ENCODE measurements at regions not wholly inside any gene's neighbourhood (a gene's known extent, or its start where the extent isn't known, plus 50 kb on each side); places are given as distances from the start of the nearest gene placed in this dataset.

DNA sequence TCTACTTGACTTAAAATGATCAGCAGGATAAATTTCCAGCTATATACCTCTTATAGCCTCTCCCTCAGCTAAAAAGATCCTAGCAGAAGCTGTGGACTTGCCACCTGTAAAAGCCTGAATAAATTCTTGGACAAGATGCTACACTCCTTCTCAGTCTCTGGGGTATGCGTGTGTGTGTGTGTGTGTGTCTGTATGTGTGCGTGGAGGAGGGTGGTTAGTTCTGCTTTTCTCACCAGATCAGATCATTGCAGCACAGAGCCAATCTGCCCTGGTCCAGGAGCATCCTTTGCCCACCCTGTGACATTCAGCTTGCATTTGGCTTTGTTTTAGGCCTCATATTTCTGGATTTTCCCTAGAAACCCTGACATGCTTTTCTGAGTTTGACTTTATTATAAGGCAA lies 438.3 kb downstream of the RFC3 start:
- no peak for DNase-seq (ENCODE audit: low read depth in 2 of 2)
- TF ChIP-seq, protein P1, sequence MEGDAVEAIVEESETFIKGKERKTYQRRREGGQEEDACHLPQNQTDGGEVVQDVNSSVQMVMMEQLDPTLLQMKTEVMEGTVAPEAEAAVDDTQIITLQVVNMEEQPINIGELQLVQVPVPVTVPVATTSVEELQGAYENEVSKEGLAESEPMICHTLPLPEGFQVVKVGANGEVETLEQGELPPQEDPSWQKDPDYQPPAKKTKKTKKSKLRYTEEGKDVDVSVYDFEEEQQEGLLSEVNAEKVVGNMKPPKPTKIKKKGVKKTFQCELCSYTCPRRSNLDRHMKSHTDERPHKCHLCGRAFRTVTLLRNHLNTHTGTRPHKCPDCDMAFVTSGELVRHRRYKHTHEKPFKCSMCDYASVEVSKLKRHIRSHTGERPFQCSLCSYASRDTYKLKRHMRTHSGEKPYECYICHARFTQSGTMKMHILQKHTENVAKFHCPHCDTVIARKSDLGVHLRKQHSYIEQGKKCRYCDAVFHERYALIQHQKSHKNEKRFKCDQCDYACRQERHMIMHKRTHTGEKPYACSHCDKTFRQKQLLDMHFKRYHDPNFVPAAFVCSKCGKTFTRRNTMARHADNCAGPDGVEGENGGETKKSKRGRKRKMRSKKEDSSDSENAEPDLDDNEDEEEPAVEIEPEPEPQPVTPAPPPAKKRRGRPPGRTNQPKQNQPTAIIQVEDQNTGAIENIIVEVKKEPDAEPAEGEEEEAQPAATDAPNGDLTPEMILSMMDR (IDR thresholded peaks at IDR 0.05; ENCODE audit: low read depth, low read length), result no peak

DNA sequence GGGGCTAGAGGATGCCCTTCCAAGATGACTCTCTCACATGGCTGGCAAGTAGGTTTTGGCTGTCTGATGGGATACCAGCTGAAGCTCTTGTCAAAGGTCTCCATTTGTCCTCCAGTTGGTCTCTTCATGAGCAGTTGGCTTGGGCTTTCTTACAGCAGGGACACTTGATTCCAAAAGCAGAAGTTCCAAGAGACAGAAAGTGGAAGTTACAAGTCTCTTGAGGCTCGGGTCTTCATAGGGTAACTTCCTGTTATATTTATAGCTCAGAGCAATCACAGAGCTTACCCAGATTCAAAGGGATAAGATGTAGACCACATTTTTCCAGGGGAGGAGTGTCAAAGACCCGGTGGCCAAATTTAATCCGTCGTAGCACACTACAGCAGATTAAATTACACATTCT lies 440.0 kb downstream of the RFC3 start:
- DNase-seq (ENCODE audit: low read depth in 2 of 2), result no peak
- H3K4me3 ChIP-seq (replicated peaks in 1 of 2; ENCODE audit: low read depth in 2 of 2, low read length in 2 of 2), result no peak overlapping the region
- TF ChIP-seq, protein P1 (IDR thresholded peaks at IDR 0.05; ENCODE audit: low read depth, low read length), result no peak

More for the DNA sequence above, 438.3 kb downstream of the RFC3 start:
- no peak overlapping the region for H3K4me3 ChIP-seq (replicated peaks in 1 of 2; ENCODE audit: low read depth in 2 of 2, low read length in 2 of 2)

DNA sequence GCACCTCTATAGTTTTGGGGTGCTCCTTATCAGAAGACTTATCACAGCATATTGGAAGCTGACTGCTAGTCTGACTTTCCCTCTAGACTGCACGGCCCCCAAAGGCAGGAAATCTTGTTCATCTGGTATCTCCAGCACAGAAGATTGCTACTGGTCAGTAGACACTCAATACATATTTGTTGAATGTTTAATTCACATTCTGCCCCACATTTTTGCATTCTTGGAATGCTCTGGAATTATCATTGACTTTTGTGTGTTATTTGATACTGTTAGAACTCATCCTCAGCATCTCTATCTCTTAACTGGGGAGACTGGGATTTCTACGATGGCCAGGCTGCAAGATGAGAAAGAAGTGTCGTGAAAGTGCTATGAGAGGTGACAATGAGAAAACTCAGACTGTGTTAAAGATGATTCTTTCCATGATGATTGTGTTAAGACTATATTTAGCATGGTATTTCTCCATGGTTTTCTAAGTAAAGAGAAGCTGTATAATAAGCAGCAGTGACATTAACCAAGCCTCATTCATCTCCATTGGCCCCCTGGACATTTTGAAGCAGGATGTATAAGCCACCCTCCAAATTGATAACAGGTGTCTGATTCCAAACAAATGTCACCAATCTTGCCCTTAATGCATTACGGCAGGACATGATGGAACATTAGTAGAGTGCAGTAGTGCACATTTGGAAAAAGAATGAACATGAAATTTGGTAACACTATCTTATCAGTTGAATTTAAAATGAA lies 440.9 kb downstream of the RFC3 start:
- TF ChIP-seq, protein P1 (IDR thresholded peaks at IDR 0.05; ENCODE audit: low read depth, low read length), result no peak
- H3K4me3 ChIP-seq (replicated peaks in 1 of 2; ENCODE audit: low read depth in 2 of 2, low read length in 2 of 2), result no peak overlapping the region
- no peak for DNase-seq (ENCODE audit: low read depth in 2 of 2)

DNA sequence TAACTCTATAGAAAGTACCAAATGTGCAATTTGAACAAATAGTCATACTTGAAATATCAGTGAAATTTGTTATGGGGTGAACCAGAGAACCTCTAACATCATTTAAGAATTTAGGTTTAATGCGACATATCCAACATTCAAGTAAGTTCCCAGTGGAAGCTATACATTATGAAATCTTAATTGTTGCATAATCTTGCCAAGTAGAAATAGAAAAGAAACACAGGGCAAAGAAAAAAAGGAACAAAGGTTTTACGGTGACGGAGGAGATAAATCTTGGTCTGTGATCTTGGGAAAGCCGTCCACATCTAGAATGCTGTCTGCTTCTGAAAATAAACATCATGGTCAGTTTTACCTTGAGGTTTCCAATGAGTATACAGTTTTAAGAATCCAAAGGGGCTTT lies 445.7 kb downstream of the RFC3 start:
- TF ChIP-seq, protein P1 (IDR thresholded peaks at IDR 0.05; ENCODE audit: low read depth, low read length), result no peak
- no peak overlapping the region for H3K4me3 ChIP-seq (replicated peaks in 1 of 2; ENCODE audit: low read depth in 2 of 2, low read length in 2 of 2)
- no peak for DNase-seq (ENCODE audit: low read depth in 2 of 2)

DNA sequence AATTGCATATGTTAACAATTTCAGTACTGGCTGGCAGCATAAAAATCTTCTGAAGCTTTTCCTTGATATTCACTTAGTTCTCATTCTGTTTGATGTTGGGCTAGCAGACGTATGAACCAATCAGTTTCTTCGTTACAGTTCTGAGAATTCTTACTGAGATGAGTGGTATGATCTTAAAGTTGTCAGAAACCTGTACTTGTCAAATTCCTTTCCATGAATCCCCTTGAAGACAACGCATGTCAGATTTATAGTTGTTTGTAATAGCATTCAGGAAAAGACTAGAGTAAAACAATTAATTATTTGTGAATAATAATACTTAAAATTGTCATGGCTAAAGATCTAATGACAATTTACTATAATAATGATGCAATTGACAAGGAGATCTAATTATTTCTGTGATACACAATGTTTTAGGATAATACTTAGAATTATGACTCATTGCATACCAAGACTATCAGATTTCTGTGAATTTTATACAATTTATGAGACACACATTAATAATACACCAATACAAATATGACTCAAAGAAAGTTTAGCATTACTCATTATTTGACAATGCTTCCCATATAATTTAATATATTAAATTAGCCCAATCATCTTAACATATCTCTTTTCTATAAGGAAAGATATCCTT lies 447.2 kb downstream of the RFC3 start:
- no peak overlapping the region for H3K4me3 ChIP-seq (replicated peaks in 1 of 2; ENCODE audit: low read depth in 2 of 2, low read length in 2 of 2)
- TF ChIP-seq, protein P1 (IDR thresholded peaks at IDR 0.05; ENCODE audit: low read depth, low read length), result no peak
- DNase-seq (ENCODE audit: low read depth in 2 of 2), result peak in 1 of 2 donors; percentile 19

DNA sequence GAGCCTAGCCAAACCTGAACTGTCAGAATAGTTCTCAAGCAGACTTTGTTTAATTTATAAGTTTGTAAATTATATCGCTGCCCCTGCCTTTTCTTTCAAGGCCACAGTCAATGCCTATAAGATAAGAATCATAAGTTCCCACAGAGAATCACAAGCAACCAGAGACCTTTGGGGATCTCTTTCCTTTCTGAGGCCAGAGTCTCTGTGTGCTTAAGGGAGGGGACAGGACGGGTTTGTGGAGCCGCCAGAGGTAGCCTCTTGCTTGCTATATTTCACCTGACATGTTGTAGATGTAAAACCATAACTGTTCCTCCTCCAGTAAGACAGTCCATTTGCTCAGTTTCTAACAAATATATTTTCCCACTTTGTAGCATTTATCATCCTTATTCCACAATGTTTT lies 458.8 kb downstream of the RFC3 start:
- TF ChIP-seq, protein P1 (IDR thresholded peaks at IDR 0.05; ENCODE audit: low read depth, low read length), result no peak
- no peak overlapping the region for H3K4me3 ChIP-seq (replicated peaks in 1 of 2; ENCODE audit: low read depth in 2 of 2, low read length in 2 of 2)
- no peak for DNase-seq (ENCODE audit: low read depth in 2 of 2)

All from cardiac fibroblast (primary cell).